ENCODE measurements at regions not wholly inside any gene's neighbourhood (a gene's known extent, or its start where the extent isn't known, plus 50 kb on each side); places are given as distances from the start of the nearest gene placed in this dataset.
"Not testable (repeated sequence)": the region's sequence is repeated elsewhere in the genome, so short reads cannot be mapped to it uniquely, and the experiment has no call there.

DNA sequence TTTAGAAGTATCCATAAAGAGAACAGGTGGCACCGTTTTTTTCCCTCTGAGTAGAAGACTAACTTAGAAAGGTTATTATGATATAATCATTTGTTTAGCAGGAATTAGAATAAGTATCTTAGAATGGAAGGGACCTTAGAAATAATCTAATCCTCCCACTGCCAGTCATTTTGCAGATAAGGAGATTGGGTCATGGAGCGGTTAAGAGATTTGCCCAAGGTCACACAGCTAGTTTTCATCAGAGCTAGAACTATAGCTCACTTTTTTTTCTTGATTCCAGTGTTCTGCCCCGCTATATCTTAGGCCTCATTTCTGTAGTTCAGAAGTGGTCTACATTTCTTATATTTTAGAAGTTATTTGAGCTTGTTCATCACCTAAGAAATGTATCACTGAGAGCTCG, 139.6 kb downstream of the PRL start:
- no peak for DNase-seq

DNA sequence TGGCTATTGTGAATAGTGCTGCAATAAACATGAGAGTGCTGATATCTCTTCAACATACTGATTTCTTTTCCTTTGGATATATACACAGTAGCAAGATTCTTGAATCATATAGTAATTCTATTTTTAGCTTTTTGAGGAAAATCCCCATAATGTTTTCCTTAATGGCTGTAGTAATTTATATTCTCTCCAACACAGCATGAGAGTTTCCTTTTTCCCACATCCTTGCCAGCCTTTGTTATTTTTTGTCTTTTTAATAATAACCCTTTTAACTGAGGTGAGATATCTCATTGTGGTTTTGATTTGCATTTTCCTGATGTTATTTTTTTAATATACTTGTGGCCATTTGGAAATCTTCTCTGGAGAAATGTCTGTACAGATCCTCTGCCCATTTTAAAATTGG, 132.6 kb downstream of the PRL start:
- DNase-seq: no peak

DNA sequence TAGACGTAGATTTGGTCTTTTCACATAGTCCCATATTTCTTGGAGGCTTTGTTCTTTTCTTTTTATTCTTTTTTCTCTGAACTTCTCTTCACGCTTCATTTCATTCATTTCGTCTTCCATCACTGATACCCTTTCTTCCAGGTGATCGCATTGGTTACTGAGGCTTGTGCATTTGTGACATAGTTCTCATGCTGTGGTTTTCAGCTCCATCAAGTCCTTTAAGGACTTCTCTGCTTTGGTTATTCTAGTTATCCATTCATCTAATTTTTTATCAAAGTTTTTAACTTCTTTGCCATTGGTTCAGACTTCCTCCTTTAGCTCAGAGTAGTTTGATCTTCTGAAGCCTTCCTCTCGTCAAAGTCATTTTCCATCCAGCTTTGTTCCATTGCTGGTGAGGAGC, 125.8 kb downstream of the PRL start:
- not testable (repeated sequence) for DNase-seq

DNA sequence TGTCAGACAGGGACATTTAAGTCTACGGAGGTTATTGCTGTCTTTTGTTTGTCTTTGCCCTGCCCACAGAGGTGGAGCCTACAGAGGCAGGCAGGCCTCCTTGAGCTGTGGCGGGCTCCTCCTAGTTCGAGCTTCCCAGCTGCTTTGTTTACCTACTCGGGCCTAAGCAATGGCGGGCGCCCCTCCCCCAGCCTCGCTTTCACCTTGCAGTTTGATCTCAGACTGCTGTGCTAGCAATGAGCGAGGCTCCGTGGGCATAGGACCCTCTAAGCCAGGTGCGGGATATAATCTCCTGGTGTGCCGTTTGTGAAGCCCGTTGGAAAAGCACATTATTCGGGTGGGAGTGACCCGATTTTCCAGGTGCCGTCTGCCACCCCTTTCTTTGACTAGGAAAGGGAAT, 125.0 kb downstream of the PRL start:
- DNase-seq: not testable (repeated sequence)

DNA sequence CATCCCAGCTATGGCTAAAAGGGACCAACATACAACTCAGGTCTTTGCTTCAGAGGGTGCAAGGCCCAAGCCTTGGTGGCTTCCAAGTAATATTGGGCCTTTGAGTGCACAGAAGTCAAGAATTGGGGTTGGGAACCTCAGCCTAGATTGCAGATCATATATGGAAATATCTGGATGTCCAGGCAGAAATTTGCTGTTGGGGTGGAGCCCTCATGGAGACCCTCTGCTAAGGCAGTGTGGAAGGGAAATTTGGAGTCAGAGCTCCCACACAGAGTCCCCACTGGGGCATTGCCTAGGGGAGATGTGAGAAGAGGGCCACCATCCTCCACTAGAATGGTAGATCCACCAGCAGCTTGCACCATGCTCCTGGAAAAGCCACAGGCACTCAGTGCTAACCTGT, 123.5 kb downstream of the PRL start:
- no peak for DNase-seq

DNA sequence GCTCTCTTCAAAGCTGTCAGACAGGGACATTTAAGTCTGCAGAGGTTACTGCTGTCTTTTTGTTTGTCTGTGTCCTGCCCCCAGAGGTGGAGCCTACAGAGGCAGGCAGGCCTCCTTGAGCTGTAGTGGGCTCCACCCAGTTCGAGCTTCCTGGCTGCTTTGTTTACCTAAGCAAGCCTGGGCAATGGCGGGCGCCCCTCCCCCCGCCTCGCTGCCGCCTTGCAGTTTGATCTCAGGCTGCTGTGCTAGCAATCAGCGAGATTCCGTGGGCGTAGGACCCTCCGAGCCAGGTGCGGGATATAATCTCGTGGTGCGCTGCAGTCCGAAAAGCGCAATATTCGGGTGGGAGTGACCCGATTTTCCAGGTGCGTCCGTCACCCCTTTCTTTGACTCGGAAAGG, 116.6 kb downstream of the PRL start:
- DNase-seq: not testable (repeated sequence)

DNA sequence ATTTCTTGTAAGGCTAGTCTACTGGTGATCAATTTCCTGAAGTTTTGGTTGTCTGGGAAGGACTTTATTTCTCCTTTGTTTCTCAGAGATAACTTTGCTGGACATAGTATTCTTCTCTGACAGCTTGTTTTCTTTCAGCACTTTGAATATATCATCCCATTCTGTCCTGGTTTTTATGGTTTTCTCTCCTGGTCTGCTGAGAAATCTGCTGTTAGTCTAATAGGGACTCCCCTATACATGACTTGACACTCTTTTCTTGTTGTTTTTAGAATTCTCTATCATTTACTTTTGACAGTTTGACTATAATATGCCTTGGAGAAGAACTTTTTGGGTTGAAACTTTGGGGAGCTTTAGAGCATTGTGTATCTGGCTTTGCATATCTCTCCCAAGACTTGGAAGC, 112.5 kb downstream of the PRL start:
- no peak for DNase-seq

DNA sequence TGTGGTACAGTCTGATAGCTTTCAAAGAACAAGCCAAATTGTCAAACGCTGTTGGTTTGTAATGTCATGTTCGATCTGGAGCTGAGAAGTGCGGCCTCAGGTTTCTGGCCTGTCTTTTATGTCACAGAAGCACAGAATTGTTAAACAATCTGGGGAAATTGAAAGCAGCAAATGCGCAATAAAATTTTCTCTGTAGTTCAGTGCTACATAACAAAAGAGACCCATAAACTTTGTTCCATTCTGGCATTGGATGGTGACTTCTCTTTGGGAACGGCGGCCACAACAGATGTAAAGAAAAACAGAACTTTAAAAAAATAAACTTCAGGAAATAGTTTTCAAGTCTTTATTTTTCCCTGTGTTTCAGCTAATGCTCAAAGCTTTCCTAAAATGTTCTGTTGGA, 106.9 kb downstream of the PRL start:
- DNase-seq: no peak

DNA sequence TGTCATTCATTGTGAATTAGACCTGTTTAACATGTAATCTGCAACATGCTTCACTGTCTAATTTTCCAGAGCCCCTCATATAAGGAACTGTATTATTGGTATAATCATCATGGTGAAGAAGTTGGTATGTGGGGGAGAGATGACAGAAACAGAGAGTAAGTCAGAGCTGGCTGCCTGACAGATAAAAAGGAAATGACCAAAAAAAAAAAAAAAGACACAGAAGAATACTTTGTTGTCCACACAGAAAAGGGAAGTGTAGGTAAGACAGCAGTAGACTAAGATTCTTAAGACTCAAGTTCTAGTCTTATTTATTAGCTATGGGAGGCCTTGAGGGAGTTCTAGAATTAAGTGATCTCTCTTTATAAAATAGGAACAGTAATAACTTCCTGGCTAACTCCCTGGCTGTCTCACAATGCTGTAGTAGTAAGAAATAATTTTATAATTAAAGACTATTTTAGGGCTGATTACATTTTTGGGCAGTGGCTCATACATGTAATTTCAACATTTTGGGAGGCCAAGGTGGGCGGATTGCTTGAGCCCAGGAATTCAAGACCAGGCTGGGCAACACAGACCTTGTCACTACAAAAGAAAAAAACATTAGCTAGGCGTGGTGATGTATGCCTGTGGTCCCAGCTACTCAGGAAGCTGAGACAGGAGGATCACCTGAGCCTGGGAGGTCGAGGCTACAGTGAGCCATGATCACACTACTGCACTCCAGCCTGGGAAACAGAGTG, 102.5 kb downstream of the PRL start:
- no peak for DNase-seq

DNA sequence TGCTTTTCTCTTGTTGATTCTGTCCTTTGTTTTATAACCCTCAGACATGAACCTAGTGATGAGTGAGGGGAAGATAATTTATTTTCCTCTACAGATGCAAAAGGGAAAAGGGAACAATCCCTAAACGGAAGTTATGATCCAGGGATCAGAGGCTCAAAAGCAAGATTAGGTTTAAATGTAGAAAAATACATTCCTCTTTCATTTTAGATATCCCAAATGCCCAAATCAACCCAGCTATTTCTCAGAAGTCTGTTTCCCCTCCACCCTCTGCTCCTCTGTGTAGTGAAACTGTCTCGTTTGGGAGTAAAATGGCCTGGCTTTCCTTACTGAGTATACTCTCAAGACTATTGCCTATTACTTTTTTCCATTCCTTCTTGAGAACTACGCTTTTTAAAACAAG, 97.1 kb downstream of the PRL start:
- DNase-seq: no peak

DNA sequence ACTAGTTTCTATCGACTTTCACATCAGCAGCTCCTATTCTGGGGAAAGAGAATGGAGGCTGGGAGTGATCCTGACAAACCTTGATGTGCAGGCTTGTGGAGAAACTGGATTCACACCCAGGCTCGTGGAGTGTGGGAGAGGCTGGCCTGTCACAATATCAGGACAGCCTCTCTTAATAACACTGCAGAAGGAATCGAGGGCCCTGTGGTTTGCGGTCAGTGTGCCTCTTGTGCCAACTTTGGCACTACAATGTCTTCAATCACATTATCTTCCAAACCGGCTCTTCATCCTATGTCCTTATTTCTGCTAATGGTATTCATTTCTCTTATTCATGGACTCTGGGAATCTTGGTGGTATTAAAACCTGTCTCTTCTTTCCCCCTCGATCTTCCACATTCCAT, 92.7 kb downstream of the PRL start:
- no peak for DNase-seq

DNA sequence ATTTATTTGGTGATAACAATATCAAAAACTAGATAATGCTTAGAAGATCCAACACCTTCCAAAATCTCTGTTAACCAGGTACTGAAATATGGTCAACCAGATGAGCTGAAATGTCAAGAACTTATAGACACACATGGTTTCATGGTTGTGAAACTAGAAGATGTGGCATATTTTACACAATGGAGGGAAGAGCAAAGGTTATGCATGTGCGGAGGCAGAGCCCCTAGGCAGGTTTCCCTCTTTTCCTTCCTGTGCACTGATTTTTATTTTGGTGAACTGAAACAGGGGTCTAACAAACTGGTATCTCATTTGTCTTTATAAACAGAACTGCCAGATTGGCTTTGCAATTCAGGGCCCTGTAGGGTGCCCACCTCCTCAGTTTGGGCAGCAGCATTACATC, 91.6 kb downstream of the PRL start:
- DNase-seq: no peak

DNA sequence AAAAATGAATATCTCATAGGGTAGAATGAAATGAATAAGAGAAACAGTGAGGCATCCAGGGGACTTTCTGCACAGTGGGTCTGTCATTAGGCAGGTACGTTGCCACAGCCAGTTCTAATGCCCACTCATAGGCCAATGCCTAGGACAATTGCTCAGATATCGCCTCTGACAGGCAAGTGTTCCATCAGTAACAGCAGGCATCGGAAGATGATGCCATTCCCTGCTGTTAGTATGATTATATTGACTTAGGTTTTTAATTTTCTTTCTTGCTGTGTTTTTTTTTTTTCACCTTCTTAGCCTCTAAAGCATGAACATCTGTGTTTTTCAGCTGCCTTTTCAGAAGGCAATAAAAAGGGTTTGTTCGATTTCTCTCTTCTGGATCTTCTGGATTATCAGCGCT, 90.7 kb downstream of the PRL start:
- no peak for DNase-seq

DNA sequence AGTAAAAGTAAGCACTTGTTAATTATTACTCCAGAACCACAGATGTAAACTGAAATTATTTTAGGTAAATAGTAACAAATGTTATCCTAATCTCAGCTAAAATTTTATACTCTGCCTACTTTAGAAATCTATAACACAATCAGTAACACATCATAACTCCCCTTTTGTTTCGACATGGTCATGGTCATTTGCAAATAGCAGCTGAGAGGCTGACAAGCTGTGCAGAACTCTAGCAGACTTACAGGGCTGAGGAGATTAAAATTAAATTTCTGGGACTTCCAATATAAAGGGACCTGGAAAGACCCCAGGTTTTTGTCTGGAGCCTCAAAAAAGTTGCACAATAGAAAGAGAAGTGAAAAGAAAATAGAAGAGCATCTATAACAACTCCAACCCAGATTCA, 88.8 kb downstream of the PRL start:
- no peak for DNase-seq

DNA sequence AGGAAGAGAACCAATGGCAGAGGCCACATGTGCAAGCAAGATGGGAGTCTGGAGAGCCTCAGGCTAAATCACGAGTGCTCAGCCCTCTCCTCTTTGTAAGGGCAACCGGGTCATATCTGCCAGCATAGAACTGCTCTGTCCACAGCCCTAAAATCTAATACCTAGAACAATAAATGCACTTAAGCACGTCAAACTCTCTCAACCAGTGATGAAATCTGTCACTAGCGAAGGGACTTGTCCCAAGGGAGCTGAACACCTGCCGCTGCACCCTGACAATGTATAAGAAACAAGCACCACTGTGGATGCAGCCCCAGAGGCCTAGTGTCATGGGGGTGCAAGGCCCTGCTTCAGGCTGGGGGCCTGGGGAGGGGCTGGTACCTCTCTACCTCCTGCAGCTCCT, 82.5 kb downstream of the PRL start:
- no peak for DNase-seq

DNA sequence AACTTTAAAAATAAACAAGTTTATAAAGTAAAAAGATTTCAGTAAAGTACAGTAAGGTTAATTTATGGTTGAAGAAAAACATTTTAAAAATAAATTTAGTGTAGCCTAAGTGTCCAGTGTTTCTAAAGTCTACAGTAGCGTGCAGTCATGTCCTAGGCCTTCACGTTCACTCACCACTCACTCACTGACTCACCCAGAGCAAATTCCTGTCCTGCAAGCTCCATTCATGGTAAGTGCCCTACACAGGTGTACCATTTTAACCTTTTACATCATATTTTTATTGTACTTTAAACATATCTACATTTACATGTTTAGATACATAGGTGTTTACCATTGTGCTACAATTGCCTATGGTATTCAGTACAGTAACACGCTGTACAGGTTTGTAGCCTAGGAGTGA, 81.4 kb downstream of the PRL start:
- DNase-seq: not testable (repeated sequence)

DNA sequence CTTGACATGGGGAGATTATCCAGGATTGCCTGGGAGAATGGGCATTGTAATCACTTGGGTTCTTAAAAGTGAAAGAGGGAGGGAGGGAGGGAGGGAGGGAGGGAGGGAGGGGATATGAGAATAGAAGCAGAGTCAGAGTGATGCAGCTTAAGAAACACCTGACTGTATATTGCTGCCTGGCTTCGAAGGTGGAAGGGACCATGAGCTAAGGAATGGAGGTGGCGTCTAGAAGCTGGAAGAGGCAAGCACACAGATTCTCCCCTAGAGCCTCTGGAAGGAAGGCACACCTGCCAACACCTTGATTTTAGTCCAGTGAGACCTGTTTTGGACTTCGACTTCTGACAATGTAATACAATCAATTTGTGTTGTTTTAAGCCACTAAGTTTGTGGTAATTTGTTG, 78.4 kb downstream of the PRL start:
- DNase-seq: no peak

DNA sequence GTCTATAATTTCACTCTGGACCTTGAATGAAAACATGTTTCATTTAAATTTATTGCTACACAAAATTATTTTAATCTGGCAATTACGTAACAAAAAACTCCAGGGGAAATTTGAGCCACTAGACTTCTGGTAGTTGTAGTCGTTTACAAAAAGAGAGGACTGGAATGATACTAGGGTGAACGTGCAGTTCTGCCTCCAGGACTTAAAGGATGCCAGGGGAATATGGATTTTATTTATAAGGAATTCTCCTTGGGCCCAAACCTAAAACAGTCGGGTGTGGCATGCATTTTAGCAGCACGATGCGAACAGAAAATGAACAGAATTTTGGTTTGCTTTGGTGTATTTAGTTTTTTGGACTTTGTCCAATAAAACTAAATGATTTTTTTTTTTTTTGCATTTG, 76.9 kb downstream of the PRL start:
- no peak for DNase-seq

DNA sequence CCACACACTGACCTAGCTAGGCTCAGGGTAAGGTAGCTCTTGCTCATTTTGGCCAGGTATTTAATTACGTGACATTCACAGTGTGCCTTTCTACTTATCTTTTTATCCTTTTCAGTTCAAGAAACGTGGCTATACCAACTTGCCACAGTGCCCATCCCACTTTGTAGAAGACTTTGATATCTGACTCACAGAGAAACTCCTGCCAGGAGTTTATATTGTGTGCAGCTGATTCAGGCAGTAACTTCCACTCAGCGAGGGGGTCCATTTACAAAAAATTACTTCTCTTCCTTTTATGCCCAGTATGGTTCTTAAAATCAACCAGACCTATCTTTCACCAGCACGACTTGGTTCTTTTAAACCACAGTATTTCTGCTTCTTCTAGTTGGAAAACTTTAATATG, 75.6 kb downstream of the PRL start:
- DNase-seq: no peak

DNA sequence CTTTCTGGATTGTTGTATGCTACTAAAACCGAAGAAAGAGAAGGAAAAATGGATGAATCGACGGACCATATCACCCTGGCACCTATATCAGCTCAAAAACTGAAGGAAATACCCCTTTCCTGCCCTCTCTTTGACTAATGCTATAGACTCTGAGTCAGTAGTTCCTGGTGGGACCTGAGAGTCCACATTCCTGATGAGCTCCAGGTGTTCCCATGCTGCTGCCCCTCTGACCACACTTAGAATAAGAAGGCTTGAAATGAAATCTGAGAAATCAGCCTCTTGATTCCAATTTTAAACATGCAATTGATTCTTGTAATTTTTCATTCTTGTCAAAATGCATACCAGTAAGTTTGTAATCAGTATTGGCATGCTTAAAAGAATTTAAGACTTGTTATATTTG, 75.2 kb downstream of the PRL start:
- DNase-seq: no peak

DNA sequence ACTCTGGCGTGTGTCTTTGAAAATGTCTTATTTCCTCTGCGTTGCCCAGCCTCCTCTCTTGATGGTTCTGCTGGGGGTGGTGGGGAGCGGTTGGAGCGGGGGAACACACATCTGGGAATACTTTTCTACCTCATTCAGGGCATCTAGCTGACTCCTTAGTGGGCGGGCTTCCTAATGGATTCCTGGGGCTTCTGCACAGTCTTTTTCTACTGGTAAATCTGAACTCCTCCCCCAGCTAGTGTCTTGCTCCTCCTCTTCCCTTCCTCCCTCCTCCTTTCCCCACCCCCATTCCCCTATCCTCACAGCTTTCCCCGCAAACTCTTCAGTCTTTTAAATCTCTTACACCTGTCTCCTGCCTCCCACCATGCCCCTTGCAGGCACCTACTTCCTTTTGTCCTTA, 74.4 kb downstream of the PRL start:
- DNase-seq: no peak

DNA sequence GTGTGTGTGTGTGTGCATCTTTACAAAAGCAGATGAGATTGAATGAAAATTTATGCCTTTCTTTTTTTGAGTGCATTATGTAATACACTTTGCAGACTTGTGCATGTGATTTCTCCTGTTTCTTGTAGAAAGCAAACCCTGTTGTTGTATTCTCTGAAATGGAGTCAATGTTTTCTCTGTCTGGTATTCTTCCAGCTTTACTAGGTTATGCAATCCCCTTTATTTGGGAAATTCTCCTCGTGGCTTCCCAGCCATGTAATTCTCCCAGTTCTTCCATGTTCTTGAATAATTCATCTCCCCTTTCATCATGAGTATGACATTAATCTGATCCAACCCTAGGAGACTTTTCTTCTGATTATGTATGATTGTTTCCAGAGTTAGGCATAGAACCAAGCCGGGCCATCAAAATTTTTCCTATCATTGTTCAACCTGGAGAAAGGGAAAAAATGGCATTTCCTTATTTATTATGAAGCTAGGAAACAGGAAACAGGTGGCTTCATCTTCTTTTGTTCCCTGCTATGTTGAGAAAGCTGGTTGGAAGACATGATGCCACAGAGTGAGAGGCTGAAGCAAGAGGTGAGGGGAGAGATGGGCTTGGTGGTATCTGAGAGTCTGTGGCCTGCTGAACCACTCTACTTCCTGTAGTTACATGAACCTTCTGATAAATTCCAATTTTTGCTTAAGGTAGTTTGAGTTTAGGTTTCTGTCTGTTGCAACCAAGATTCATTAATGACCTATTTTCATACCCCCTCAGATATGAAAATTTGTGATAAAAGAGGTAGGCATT, 68.8 kb downstream of the PRL start:
- no peak for DNase-seq

DNA sequence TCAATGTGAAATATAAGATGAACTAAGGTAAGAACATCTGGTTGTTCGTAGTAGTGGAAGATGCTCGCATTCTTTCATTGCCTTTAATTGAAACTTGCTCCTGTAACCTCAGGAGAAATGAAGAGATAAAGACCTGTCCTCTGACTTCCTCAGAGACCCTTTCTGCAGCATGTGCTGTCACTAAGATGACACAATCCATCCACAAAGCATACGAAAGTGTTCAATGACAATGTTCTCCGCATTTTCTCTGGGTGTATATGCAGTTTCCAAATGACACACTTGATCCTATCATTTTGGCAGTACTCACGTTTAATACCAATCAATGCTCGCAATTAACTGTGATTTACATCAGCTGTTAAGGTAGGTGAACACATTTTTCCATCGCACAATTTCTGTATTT, 65.8 kb downstream of the PRL start:
- DNase-seq: no peak

DNA sequence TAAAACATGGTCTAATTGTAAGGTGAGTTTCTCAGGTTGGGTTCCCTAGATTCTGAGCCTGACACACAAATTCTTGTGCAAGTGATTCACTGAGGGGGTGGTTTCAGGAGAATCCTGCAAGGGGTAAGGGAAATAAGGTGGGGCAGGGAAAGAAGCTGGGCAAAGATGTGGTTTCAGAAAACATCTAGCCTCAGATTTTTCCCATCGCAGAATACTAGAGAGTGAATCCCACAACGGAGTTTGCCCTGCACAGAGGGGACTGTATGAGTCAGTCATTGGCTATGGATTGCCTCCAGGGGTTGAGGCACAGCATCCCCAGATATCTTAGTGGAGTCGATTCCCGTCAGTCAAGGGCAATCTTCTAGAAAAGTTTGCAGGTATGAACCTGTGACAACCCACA, 65.2 kb downstream of the PRL start:
- no peak for DNase-seq
